ENCODE measurements at regions not wholly inside any gene's neighbourhood (a gene's known extent, or its start where the extent isn't known, plus 50 kb on each side); places are given as distances from the start of the nearest gene placed in this dataset.

- no peak for TF ChIP-seq PRDM2 (tag by site-specific recombination; IDR thresholded peaks at IDR 0.05; ENCODE audit: borderline replicate concordance)
Measured at GRCh38 chr10:4391683-4392082, 434.3 kb upstream of the AKR1E2 start (continued).

- CTCF ChIA-PET, result interaction anchor here (0.5 kb wide), 1 partner anchor 10 kb away, joined by 3 read pairs; no protein-coding TSS in a partner anchor
- Histone ChIP-seq H3K27ac (ENCODE audit: extremely low read depth, low read depth, low read length) (no peak overlapping the region), H3K4me3 (ENCODE audit: low read depth, low read length) (no peak overlapping the region), H3K4me1 (ENCODE audit: control insufficient read depth, insufficient read depth, low read length) (no peaks in the 10 kb centered on the region), H3K9me3 (ENCODE audit: control insufficient read depth, insufficient read depth, low read depth, low read length) (no peaks in the 10 kb centered on the region), H3K36me3 (ENCODE audit: control insufficient read depth in 2 of 2, insufficient read depth in 1 of 2, low read length in 2 of 2) (no peaks in the 10 kb centered on the region)
- POLR2A ChIA-PET, result no interaction called here
- no peak for TF ChIP-seq ZSCAN5A (tag by site-specific recombination; IDR thresholded peaks at IDR 0.05)
- no peak for TF ChIP-seq KLF8 (tag by site-specific recombination; IDR thresholded peaks at IDR 0.05)
- TF ChIP-seq ZNF513 (tag by site-specific recombination; IDR thresholded peaks at IDR 0.05), result no peak
- TF ChIP-seq ZNF138 (tag by site-specific recombination; IDR thresholded peaks at IDR 0.05; ENCODE audit: borderline replicate concordance), result no peak
- TF ChIP-seq ZNF394 (tag by site-specific recombination; IDR thresholded peaks at IDR 0.05; ENCODE audit: borderline replicate concordance), result no peak
- TF ChIP-seq KLF1 (tag by site-specific recombination; IDR thresholded peaks at IDR 0.05), result no peak
- no peak for TF ChIP-seq ZSCAN16 (tag by site-specific recombination; IDR thresholded peaks at IDR 0.05)
Measured at GRCh38 chr10:4390219-4390618, 435.8 kb upstream of the AKR1E2 start.

GRCh38 chr10:4385231-4385870, 440.7 kb upstream of the AKR1E2 start:
- Histone ChIP-seq H3K36me3 (ENCODE audit: control insufficient read depth in 2 of 2, insufficient read depth in 1 of 2, low read length in 2 of 2) (no peaks in the 10 kb centered on the region), H3K27ac (ENCODE audit: extremely low read depth, low read depth, low read length) (no peak overlapping the region), H3K4me1 (ENCODE audit: control insufficient read depth, insufficient read depth, low read length) (peaks cover 8% of the 10 kb centered on the region), H3K9me3 (ENCODE audit: control insufficient read depth, insufficient read depth, low read depth, low read length) (no peaks in the 10 kb centered on the region), H3K4me3 (ENCODE audit: low read depth, low read length) (no peak overlapping the region)
- ChIA-PET POLR2A (no interaction called here), CTCF (no interaction called here)
- TF ChIP-seq ZBTB8A (tag by site-specific recombination; IDR thresholded peaks at IDR 0.05) (no peak), ZNF324 (tag by site-specific recombination; IDR thresholded peaks at IDR 0.05) (no peak), ZNF112 (tag by site-specific recombination; IDR thresholded peaks at IDR 0.05) (no peak), SP2 (tag by site-specific recombination; IDR thresholded peaks at IDR 0.05) (no peak), ZNF571 (tag by site-specific recombination; IDR thresholded peaks at IDR 0.05) (no peak), ZNF76 (tag by site-specific recombination; IDR thresholded peaks at IDR 0.05; ENCODE audit: borderline replicate concordance, low read depth) (no peak), ZNF23 (tag by site-specific recombination; IDR thresholded peaks at IDR 0.05; ENCODE audit: borderline replicate concordance) (no peak), ZNF148 (tag by site-specific recombination; IDR thresholded peaks at IDR 0.05; ENCODE audit: borderline replicate concordance) (no peak), WT1 (tag by site-specific recombination; IDR thresholded peaks at IDR 0.05) (no peak)
